ENCODE measurements at regions not wholly inside any gene's neighbourhood (a gene's known extent, or its start where the extent isn't known, plus 50 kb on each side); places are given as distances from the start of the nearest gene placed in this dataset.

DNA sequence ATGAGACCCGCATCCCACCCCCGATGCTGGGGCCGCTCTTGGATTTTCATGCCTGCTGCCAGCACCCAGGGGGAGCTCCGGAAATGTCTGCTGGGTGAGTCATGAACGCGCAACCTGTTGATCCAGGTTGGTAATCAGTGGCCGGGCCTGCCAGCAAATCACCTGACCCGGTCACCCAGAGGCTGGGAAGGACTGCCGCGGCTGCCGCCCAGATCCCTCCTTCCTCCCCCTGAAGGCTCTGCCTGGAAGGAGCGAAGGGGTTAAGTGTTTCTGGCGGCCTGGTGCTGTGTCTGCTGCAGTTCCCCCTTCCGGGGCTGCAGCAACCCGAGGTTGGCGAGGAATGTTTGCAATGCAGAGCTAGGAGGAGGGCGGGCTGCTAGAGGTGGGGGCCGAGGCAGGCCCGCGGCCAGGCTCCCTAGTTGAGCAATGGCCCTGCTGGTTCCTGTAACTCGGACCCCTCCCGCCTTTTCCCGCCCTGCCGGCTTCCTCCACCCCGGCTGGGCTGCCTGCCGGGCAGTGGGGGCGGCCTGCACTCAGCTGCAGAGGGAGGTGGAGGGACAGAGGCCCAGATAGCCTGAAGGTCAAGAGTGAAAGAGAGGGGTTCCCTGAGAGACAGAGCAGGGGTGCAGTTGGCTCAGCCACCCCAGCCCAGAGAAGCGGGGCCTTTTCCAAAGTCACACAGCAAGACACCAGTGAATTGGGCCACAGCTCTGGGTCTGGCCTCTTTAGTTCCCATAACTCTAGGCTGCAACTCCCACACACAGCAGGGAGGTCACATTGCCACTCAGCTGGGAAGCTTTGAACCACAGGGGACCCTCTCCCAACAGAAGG, 156.3 kb upstream of the IER5L start:
- Histone ChIP-seq H3K9ac (ENCODE audit: insufficient read depth, low read length) (no peak overlapping the region), H3K4me1 (ENCODE audit: control insufficient read depth, extremely low read depth, insufficient read depth, low read length) (peaks cover 24% of the 10 kb centered on the region), H3K27ac (ENCODE audit: insufficient read depth, low read length) (peak overlapping the region; percentile 60), H3K4me2 (ENCODE audit: extremely low read depth, insufficient read depth, low read length) (peak overlapping the region; percentile 58), H4K20me1 (ENCODE audit: control insufficient read depth, extremely low read depth, insufficient read depth, low read length) (no peaks in the 10 kb centered on the region), H3K79me2 (ENCODE audit: control insufficient read depth, insufficient read depth, low read length) (no peaks in the 10 kb centered on the region), H3K9me3 (ENCODE audit: control insufficient read depth, insufficient read depth, low read depth, low read length) (no peaks in the 10 kb centered on the region), H3K36me3 (ENCODE audit: control insufficient read depth, insufficient read depth, low read length) (no peaks in the 10 kb centered on the region), H3K27me3 (ENCODE audit: control insufficient read depth, insufficient read depth, low read length) (no peaks in the 10 kb centered on the region), H3K4me3 (replicated peaks in 1 of 4; ENCODE audit: control extremely low read depth in 1 of 4, insufficient read depth in 1 of 4, low read depth in 3 of 4, low read length in 4 of 4) (peak overlapping the region in 1 of 4 experiments; percentile 25), H2AFZ (ENCODE audit: low read length) (no peak overlapping the region)
- TF ChIP-seq, protein P1, sequence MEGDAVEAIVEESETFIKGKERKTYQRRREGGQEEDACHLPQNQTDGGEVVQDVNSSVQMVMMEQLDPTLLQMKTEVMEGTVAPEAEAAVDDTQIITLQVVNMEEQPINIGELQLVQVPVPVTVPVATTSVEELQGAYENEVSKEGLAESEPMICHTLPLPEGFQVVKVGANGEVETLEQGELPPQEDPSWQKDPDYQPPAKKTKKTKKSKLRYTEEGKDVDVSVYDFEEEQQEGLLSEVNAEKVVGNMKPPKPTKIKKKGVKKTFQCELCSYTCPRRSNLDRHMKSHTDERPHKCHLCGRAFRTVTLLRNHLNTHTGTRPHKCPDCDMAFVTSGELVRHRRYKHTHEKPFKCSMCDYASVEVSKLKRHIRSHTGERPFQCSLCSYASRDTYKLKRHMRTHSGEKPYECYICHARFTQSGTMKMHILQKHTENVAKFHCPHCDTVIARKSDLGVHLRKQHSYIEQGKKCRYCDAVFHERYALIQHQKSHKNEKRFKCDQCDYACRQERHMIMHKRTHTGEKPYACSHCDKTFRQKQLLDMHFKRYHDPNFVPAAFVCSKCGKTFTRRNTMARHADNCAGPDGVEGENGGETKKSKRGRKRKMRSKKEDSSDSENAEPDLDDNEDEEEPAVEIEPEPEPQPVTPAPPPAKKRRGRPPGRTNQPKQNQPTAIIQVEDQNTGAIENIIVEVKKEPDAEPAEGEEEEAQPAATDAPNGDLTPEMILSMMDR (conservative IDR thresholded peaks at IDR 0.05 in 1 of 2, IDR thresholded peaks at IDR 0.05 in 1 of 2; ENCODE audit: low read depth in 1 of 2, low read length in 2 of 2) = peak in 1 of 2 donors; percentile 2
- no peak for TF ChIP-seq EZH2 (IDR thresholded peaks at IDR 0.05; ENCODE audit: low read length, missing control alignments)
- peak; percentile 95 to 99 for DNase-seq (ENCODE audit: low read depth in 2 of 2)

DNA sequence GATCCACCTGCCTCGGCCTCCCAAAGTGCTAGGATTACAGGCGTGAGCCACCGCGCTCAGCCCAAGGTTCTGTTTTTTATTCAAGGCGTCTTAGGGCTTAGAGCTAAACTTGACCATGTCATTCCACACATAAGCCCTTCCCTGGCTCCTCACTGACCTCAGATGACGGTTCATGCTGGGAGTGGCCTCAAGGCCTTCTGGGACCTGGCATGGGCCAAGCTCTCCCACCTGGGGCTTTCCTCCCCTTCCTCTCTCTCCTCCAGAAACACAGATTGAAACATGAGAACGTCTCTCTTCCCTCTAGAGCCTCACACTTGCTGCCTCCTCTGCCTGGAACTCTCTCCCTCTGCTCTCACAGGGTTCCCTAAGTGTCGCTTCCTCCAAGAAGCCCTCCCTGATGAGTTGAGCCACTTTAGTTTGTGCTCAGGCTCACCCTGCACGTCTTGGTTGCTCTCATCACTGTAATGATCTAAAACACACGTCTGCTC, 155.6 kb upstream of the IER5L start:
- peaks cover 20% of the 10 kb centered on the region for H3K4me1 ChIP-seq (ENCODE audit: control insufficient read depth, extremely low read depth, insufficient read depth, low read length)

DNA sequence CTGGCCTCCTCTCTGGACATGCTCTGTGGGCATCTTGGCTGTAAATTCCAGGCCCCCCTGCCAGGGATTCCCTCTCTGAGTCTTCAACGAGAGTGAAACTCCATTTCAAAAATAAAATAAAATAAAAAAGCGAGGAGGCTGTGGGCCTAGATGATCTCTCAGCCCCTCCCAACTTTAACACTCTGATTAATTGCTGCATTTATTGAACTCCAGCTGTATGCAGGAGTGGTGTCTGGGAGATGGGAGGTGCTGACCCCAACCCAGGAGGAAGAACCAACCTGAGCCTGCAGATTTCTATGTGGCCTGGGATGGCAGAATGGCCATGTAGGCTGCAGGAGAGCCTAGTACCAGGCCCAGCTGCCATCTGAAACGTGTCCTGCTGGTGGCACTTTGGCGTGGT, 154.5 kb upstream of the IER5L start:
- no peak overlapping the region for H3K4me3 ChIP-seq (replicated peaks in 1 of 4; ENCODE audit: control extremely low read depth in 1 of 4, insufficient read depth in 1 of 4, low read depth in 3 of 4, low read length in 4 of 4)
- H3K9me3 ChIP-seq (ENCODE audit: control insufficient read depth, insufficient read depth, low read depth, low read length) = no peaks in the 10 kb centered on the region
- H4K20me1 ChIP-seq (ENCODE audit: control insufficient read depth, extremely low read depth, insufficient read depth, low read length) = no peaks in the 10 kb centered on the region
- no peak overlapping the region for H2AFZ ChIP-seq (ENCODE audit: low read length)
- no peak overlapping the region for H3K9ac ChIP-seq (ENCODE audit: insufficient read depth, low read length)
- H3K4me2 ChIP-seq (ENCODE audit: extremely low read depth, insufficient read depth, low read length) = no peak overlapping the region
- H3K4me1 ChIP-seq (ENCODE audit: control insufficient read depth, extremely low read depth, insufficient read depth, low read length) = peaks cover 20% of the 10 kb centered on the region
- H3K27me3 ChIP-seq (ENCODE audit: control insufficient read depth, insufficient read depth, low read length) = no peaks in the 10 kb centered on the region
- no peaks in the 10 kb centered on the region for H3K36me3 ChIP-seq (ENCODE audit: control insufficient read depth, insufficient read depth, low read length)
- no peaks in the 10 kb centered on the region for H3K79me2 ChIP-seq (ENCODE audit: control insufficient read depth, insufficient read depth, low read length)
- H3K27ac ChIP-seq (ENCODE audit: insufficient read depth, low read length) = no peak overlapping the region
- no peak for TF ChIP-seq EZH2 (IDR thresholded peaks at IDR 0.05; ENCODE audit: low read length, missing control alignments)
- TF ChIP-seq, protein P1 (conservative IDR thresholded peaks at IDR 0.05 in 1 of 2, IDR thresholded peaks at IDR 0.05 in 1 of 2; ENCODE audit: low read depth in 1 of 2, low read length in 2 of 2) = no peak
- DNase-seq (ENCODE audit: low read depth in 2 of 2) = no peak

More for the DNA sequence above, 155.6 kb upstream of the IER5L start:
- Histone ChIP-seq H3K79me2 (ENCODE audit: control insufficient read depth, insufficient read depth, low read length) (no peaks in the 10 kb centered on the region), H3K27me3 (ENCODE audit: control insufficient read depth, insufficient read depth, low read length) (no peaks in the 10 kb centered on the region), H2AFZ (ENCODE audit: low read length) (no peak overlapping the region), H3K9me3 (ENCODE audit: control insufficient read depth, insufficient read depth, low read depth, low read length) (no peaks in the 10 kb centered on the region), H4K20me1 (ENCODE audit: control insufficient read depth, extremely low read depth, insufficient read depth, low read length) (no peaks in the 10 kb centered on the region), H3K4me3 (replicated peaks in 1 of 4; ENCODE audit: control extremely low read depth in 1 of 4, insufficient read depth in 1 of 4, low read depth in 3 of 4, low read length in 4 of 4) (peak overlapping the region in 1 of 4 experiments; percentile 25), H3K36me3 (ENCODE audit: control insufficient read depth, insufficient read depth, low read length) (no peaks in the 10 kb centered on the region), H3K4me2 (ENCODE audit: extremely low read depth, insufficient read depth, low read length) (no peak overlapping the region), H3K27ac (ENCODE audit: insufficient read depth, low read length) (peak overlapping the region; percentile 60), H3K9ac (ENCODE audit: insufficient read depth, low read length) (no peak overlapping the region)
- TF ChIP-seq, protein P1 (conservative IDR thresholded peaks at IDR 0.05 in 1 of 2, IDR thresholded peaks at IDR 0.05 in 1 of 2; ENCODE audit: low read depth in 1 of 2, low read length in 2 of 2) = no peak
- no peak for TF ChIP-seq EZH2 (IDR thresholded peaks at IDR 0.05; ENCODE audit: low read length, missing control alignments)
- no peak for DNase-seq (ENCODE audit: low read depth in 2 of 2)

All from fibroblast of lung (primary cell).